ENCODE measurements at regions not wholly inside any gene's neighbourhood (a gene's known extent, or its start where the extent isn't known, plus 50 kb on each side); places are given as distances from the start of the nearest gene placed in this dataset.

DNA sequence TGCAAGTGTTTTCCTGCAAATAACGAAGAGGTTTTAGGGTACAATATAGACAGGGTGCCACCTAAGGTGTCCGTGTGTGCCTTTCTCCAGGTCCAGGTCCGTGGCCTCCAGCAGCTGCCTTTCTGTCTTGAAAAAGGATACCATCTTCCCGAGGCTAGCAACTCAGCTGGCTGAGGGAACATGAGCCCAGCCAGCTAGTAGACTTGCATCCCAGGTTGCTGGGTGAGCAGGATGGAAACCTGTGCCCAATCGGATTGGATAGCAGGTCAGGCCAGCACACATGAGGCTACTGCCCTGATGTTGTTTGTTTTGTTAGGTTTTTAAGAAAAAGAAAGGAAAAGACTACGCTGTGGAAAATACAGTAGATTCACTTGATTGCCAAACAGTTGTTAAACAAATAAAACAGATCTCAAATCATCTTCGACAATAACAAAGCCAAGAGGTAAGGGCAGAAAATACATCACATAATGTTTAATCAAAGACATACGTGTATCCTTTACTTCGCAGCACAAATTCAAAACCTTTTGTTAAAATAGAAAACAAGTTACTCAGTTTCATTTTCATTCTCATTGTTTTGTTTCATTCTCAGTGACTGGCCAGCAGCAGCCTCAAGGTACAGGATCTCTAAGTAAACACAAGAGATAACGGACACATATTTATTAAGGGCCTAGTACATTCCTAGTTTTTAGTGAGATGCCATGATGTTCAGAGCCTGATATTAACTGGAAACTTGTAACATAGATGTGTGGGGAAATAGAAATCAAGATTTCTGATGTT, 661.2 kb upstream of the NR2F2 start:
- Histone ChIP-seq H3K79me2 (ENCODE audit: insufficient read depth, low read length) (no peaks in the 10 kb centered on the region), H3K27me3 (ENCODE audit: insufficient read depth, low read length, poor library complexity, severe bottlenecking) (no peaks in the 10 kb centered on the region), H3K4me2 (ENCODE audit: low read depth, low read length, poor library complexity, severe bottlenecking) (peak overlapping the region; percentile 48), H2AFZ (ENCODE audit: low read length) (0 out of 2 replicates have a peak overlapping the region, but pooled peaks have one; percentile 15), H4K20me1 (ENCODE audit: insufficient read depth, low read length, poor library complexity, severe bottlenecking) (no peaks in the 10 kb centered on the region), H3K9ac (ENCODE audit: low read depth, low read length, poor library complexity, severe bottlenecking) (no peak overlapping the region), H3F3A (ENCODE audit: low read depth) (no peaks in the 10 kb centered on the region), H3K4me1 (ENCODE audit: insufficient read depth, low read length, poor library complexity, severe bottlenecking) (no peaks in the 10 kb centered on the region), H3K36me3 (ENCODE audit: insufficient read depth, low read length) (no peaks in the 10 kb centered on the region), H3K9me2 (replicated peaks; ENCODE audit: low read depth, low read length) (no peaks in the 10 kb centered on the region), H3K4me3 (ENCODE audit: low read length, poor library complexity, severe bottlenecking) (no peak overlapping the region), H3K9me3 (ENCODE audit: insufficient read depth, low read depth, low read length) (no peaks in the 10 kb centered on the region)
- TF ChIP-seq EZH2phosphoT487 (IDR thresholded peaks at IDR 0.05; ENCODE audit: borderline replicate concordance) = no peak
- TF ChIP-seq, protein P1, sequence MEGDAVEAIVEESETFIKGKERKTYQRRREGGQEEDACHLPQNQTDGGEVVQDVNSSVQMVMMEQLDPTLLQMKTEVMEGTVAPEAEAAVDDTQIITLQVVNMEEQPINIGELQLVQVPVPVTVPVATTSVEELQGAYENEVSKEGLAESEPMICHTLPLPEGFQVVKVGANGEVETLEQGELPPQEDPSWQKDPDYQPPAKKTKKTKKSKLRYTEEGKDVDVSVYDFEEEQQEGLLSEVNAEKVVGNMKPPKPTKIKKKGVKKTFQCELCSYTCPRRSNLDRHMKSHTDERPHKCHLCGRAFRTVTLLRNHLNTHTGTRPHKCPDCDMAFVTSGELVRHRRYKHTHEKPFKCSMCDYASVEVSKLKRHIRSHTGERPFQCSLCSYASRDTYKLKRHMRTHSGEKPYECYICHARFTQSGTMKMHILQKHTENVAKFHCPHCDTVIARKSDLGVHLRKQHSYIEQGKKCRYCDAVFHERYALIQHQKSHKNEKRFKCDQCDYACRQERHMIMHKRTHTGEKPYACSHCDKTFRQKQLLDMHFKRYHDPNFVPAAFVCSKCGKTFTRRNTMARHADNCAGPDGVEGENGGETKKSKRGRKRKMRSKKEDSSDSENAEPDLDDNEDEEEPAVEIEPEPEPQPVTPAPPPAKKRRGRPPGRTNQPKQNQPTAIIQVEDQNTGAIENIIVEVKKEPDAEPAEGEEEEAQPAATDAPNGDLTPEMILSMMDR (conservative IDR thresholded peaks at IDR 0.05; ENCODE audit: low read length) = no peak

DNA sequence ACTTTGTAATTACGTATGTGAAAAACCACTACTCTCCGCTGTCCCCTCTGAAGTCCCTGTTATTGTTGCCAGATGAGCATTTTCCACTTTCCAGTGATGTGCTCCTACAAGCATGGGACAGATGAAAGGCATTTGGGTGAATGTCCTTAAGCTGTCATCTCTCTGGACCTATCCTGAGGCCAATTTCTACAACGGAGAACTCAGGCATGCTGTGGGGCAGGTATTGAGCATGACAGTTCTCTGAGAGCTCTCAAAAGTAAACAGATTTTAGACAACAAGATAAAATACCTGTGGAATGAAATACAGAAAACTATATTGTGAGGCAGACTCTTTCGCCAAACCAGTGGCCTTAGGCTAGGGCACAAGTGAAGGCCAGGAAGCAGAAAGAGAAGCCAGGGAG, 656.5 kb upstream of the NR2F2 start:
- no peak overlapping the region for H2AFZ ChIP-seq (ENCODE audit: low read length)
- no peaks in the 10 kb centered on the region for H3K79me2 ChIP-seq (ENCODE audit: insufficient read depth, low read length)
- no peaks in the 10 kb centered on the region for H3K9me2 ChIP-seq (replicated peaks; ENCODE audit: low read depth, low read length)
- H3K27me3 ChIP-seq (ENCODE audit: insufficient read depth, low read length, poor library complexity, severe bottlenecking) = no peaks in the 10 kb centered on the region
- no peaks in the 10 kb centered on the region for H3K9me3 ChIP-seq (ENCODE audit: insufficient read depth, low read depth, low read length)
- no peaks in the 10 kb centered on the region for H3K36me3 ChIP-seq (ENCODE audit: insufficient read depth, low read length)
- H3K4me1 ChIP-seq (ENCODE audit: insufficient read depth, low read length, poor library complexity, severe bottlenecking) = no peaks in the 10 kb centered on the region
- no peaks in the 10 kb centered on the region for H3F3A ChIP-seq (ENCODE audit: low read depth)
- no peak overlapping the region for H3K4me3 ChIP-seq (ENCODE audit: low read length, poor library complexity, severe bottlenecking)
- TF ChIP-seq EZH2phosphoT487 (IDR thresholded peaks at IDR 0.05; ENCODE audit: borderline replicate concordance) = no peak
- TF ChIP-seq, protein P1 (conservative IDR thresholded peaks at IDR 0.05; ENCODE audit: low read length) = no peak
- no peaks in the 10 kb centered on the region for H4K20me1 ChIP-seq (ENCODE audit: insufficient read depth, low read length, poor library complexity, severe bottlenecking)
- no peak overlapping the region for H3K9ac ChIP-seq (ENCODE audit: low read depth, low read length, poor library complexity, severe bottlenecking)
- H3K4me2 ChIP-seq (ENCODE audit: low read depth, low read length, poor library complexity, severe bottlenecking) = no peak overlapping the region

DNA sequence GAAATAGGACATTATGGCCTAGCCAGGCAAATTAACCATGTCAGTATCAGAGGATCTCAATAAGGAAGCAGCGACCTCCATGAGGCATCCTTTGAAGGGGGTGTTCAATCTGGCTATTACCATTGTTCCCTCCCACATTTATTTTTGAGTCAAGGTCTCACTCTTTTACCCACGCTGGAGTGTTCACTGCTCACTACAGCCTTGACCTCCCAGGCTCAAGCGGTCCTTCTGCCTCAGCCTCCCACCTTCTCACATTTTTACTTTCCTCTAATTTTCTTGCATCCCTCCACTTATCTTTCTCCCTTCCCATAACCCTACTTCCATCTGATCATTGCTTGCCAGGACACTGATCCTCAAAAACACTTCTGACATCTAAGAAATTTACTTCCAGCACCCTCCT, 654.0 kb upstream of the NR2F2 start:
- no peak overlapping the region for H2AFZ ChIP-seq (ENCODE audit: low read length)
- no peaks in the 10 kb centered on the region for H3K36me3 ChIP-seq (ENCODE audit: insufficient read depth, low read length)
- no peaks in the 10 kb centered on the region for H3K79me2 ChIP-seq (ENCODE audit: insufficient read depth, low read length)
- no peaks in the 10 kb centered on the region for H3K4me1 ChIP-seq (ENCODE audit: insufficient read depth, low read length, poor library complexity, severe bottlenecking)
- no peaks in the 10 kb centered on the region for H3K9me3 ChIP-seq (ENCODE audit: insufficient read depth, low read depth, low read length)
- H3K9me2 ChIP-seq (replicated peaks; ENCODE audit: low read depth, low read length) = no peaks in the 10 kb centered on the region
- TF ChIP-seq, protein P1 (conservative IDR thresholded peaks at IDR 0.05; ENCODE audit: low read length) = no peak
- TF ChIP-seq EZH2phosphoT487 (IDR thresholded peaks at IDR 0.05; ENCODE audit: borderline replicate concordance) = no peak
- no peaks in the 10 kb centered on the region for H3K27me3 ChIP-seq (ENCODE audit: insufficient read depth, low read length, poor library complexity, severe bottlenecking)
- no peaks in the 10 kb centered on the region for H4K20me1 ChIP-seq (ENCODE audit: insufficient read depth, low read length, poor library complexity, severe bottlenecking)
- no peak overlapping the region for H3K4me2 ChIP-seq (ENCODE audit: low read depth, low read length, poor library complexity, severe bottlenecking)
- H3F3A ChIP-seq (ENCODE audit: low read depth) = no peaks in the 10 kb centered on the region
- no peak overlapping the region for H3K9ac ChIP-seq (ENCODE audit: low read depth, low read length, poor library complexity, severe bottlenecking)
- no peak overlapping the region for H3K4me3 ChIP-seq (ENCODE audit: low read length, poor library complexity, severe bottlenecking)
